Hematopoietic multipotent progenitor cell treated with erythropoietin and hydrocortisone succinate and interleukin-3 and kit ligand, for 6 days (in vitro differentiated cells): ENCODE measurements at regions not wholly inside any gene's neighbourhood (a gene's known extent, or its start where the extent isn't known, plus 50 kb on each side); places are given as distances from the start of the nearest gene placed in this dataset.
A peak's percentile ranks its signal among the peaks of the same experiment; 100 is the strongest.
"Not testable (repeated sequence)": the region's sequence is repeated elsewhere in the genome, so short reads cannot be mapped to it uniquely, and the experiment has no call there.

Experiments used
- DNase-seq: peaks from one replicate; pipeline ENCODE4 v3.0.0-alpha.2; 2015

- DNase-seq = no peak
Observed at GRCh38 chr4:64216741-64217140, 192.5 kb downstream of the TECRL start.

GRCh38 chr4:64205376-64205775 lies 203.9 kb downstream of the TECRL start:
- DNase-seq = no peak

- peak; percentile 0 for DNase-seq
Observed at GRCh38 chr4:64200001-64200555, 209.2 kb downstream of the TECRL start.

- DNase-seq = no peak
Observed at GRCh38 chr4:64195582-64195981, 213.7 kb downstream of the TECRL start.

- DNase-seq = no peak
Observed at GRCh38 chr4:64192731-64193412, 216.4 kb downstream of the TECRL start.

- DNase-seq = no peak
Observed at GRCh38 chr4:64174247-64174882, 234.9 kb downstream of the TECRL start.

- DNase-seq = no peak
Observed at GRCh38 chr4:64166365-64166764, 242.9 kb downstream of the TECRL start.

GRCh38 chr4:64158648-64159326 lies 250.5 kb downstream of the TECRL start:
- DNase-seq = peak; percentile 84

GRCh38 chr4:64157397-64157796 lies 251.9 kb downstream of the TECRL start:
- DNase-seq = no peak

- DNase-seq = no peak
Observed at GRCh38 chr4:64156253-64156652, 253.0 kb downstream of the TECRL start.

GRCh38 chr4:64146030-64146429 lies 263.2 kb downstream of the TECRL start:
- no peak for DNase-seq

- no peak for DNase-seq
Observed at GRCh38 chr4:64144994-64145393, 264.3 kb downstream of the TECRL start.

GRCh38 chr4:64130907-64131306 lies 278.3 kb downstream of the TECRL start:
- DNase-seq = no peak

- DNase-seq = no peak
Observed at GRCh38 chr4:64125354-64125753, 283.9 kb downstream of the TECRL start.

GRCh38 chr4:64121803-64122202 lies 287.4 kb downstream of the TECRL start:
- DNase-seq = no peak

- DNase-seq = no peak
Observed at GRCh38 chr4:64105903-64106302, 303.3 kb downstream of the TECRL start.

- DNase-seq = no peak
Observed at GRCh38 chr4:64095398-64095797, 313.9 kb downstream of the TECRL start.

- DNase-seq = no peak
Observed at GRCh38 chr4:64079316-64079715, 329.9 kb downstream of the TECRL start.

GRCh38 chr4:64068096-64068495 lies 341.2 kb downstream of the TECRL start:
- no peak for DNase-seq

GRCh38 chr4:64062991-64063390 lies 346.3 kb downstream of the TECRL start:
- DNase-seq = no peak

GRCh38 chr4:64037033-64037432 lies 372.2 kb downstream of the TECRL start:
- not testable (repeated sequence) for DNase-seq

- DNase-seq = no peak
Observed at GRCh38 chr4:64022560-64022959, 386.7 kb downstream of the TECRL start.

- DNase-seq = no peak
Observed at GRCh38 chr4:64016893-64017292, 392.4 kb downstream of the TECRL start.

GRCh38 chr4:64014647-64015046 lies 394.6 kb downstream of the TECRL start:
- no peak for DNase-seq
